SK-N-SH (cell line): ENCODE measurements at regions not wholly inside any gene's neighbourhood (a gene's known extent, or its start where the extent isn't known, plus 50 kb on each side); places are given as distances from the start of the nearest gene placed in this dataset.

Experiments
- CTCF ChIA-PET: fragments of 300-600, 350-600 bp; formaldehyde crosslinking; extraction: SDS; loops from one replicate; lab custom pipeline; 2021; lab: Yijun Ruan, JAX
- POLR2A ChIA-PET: fragments of 350-600 bp; sonication (Branson Sonifier 250); formaldehyde crosslinking; extraction: SDS; loops from one replicate; lab custom pipeline; 2020; ENCODE audit warnings: antibody characterized with exemption, inconsistent platforms; lab: Yijun Ruan, JAX
- DNase-seq: peaks from one replicate; pipeline ENCODE4 v3.0.0; 2012
- H2AFZ ChIP-seq: fragments of 200-600 bp; sonication (generic); 2 replicates; pipeline ENCODE4 v1.8.1; 2016; ENCODE audit warnings: antibody characterized with exemption, mild to moderate bottlenecking, low read depth
- H3F3A ChIP-seq: fragments of 200-600 bp; sonication (generic); replicated peaks from 2 replicates; pipeline ENCODE3; 2016; ENCODE audit warnings: antibody characterized with exemption, mild to moderate bottlenecking; ENCODE audit not compliant: insufficient read depth
- H3K27ac ChIP-seq, 2 experiments: fragments of 200-500 bp in 1 of 2; fragments of 200-600 bp in 1 of 2; sonication (Bioruptor generic) in 1 of 2; sonication (generic), shearing (Covaris generic) in 1 of 2; 2 replicates each; pipeline versions ENCODE4 v1.5.1 to v1.6.1; 2014 to 2016; ENCODE audit warnings: low read depth in 2 of 2, inconsistent platforms in 1 of 2, low read length in 1 of 2, mild to moderate bottlenecking in 1 of 2, mixed read lengths in 1 of 2
- H3K27me3 ChIP-seq: fragments of 200-600 bp; sonication (generic), shearing (Covaris generic); 2 replicates; pipeline ENCODE4 v1.6.1; 2016; ENCODE audit warnings: mixed run types; ENCODE audit not compliant: insufficient read depth
- H3K36me3 ChIP-seq, 2 experiments: fragments of 200-500 bp in 1 of 2; fragments of 200-600 bp in 1 of 2; sonication (Bioruptor generic) in 1 of 2; sonication (generic) in 1 of 2; replicated peaks in 1 of 2; 2 replicates each; pipeline versions ENCODE3 to v1.5.1; 2014 to 2016; ENCODE audit warnings: low read length in 1 of 2, mild to moderate bottlenecking in 1 of 2; ENCODE audit not compliant: insufficient read depth in 2 of 2, control insufficient read depth in 1 of 2
- H3K4me1 ChIP-seq, 2 experiments: fragments of 200-500 bp in 1 of 2; fragments of 200-600 bp in 1 of 2; sonication (Bioruptor generic) in 1 of 2; sonication (generic), shearing (Covaris generic) in 1 of 2; 2 replicates each; pipeline versions ENCODE4 v1.5.1 to v1.6.1; 2014 to 2016; ENCODE audit warnings: low read depth in 1 of 2, low read length in 1 of 2, mixed run types in 1 of 2; ENCODE audit not compliant: insufficient read depth in 2 of 2, control insufficient read depth in 1 of 2
- H3K4me2 ChIP-seq: fragments of 200-600 bp; sonication (generic), shearing (Covaris generic); 2 replicates; pipeline ENCODE4 v1.6.1; 2017; ENCODE audit warnings: mixed run types
- H3K4me3 ChIP-seq, 2 experiments: fragments of 200-500 bp in 1 of 2; fragments of 200-600 bp in 1 of 2; sonication (Bioruptor generic) in 1 of 2; sonication (generic), shearing (Covaris generic) in 1 of 2; 2 replicates each; pipeline versions ENCODE4 v1.5.1 to v1.8.1; 2014 to 2016; ENCODE audit warnings: low read depth in 2 of 2, inconsistent platforms in 1 of 2, low read length in 1 of 2, mild to moderate bottlenecking in 1 of 2, mixed read lengths in 1 of 2, moderate library complexity in 1 of 2
- H3K79me2 ChIP-seq: fragments of 200-600 bp; sonication (generic); 2 replicates; pipeline ENCODE4 v1.8.1; 2017; ENCODE audit warnings: mild to moderate bottlenecking; ENCODE audit not compliant: insufficient read depth
- H3K9ac ChIP-seq: fragments of 200-600 bp; sonication (generic); 2 replicates; pipeline ENCODE4 v1.6.1; 2017; ENCODE audit warnings: mixed run types
- H3K9me2 ChIP-seq: fragments of 200-600 bp; sonication (generic); 2 replicates; pipeline ENCODE4 v1.6.1; 2017; ENCODE audit warnings: mixed run types
- H3K9me3 ChIP-seq: fragments of 200-600 bp; sonication (generic); 2 replicates; pipeline ENCODE4 v1.6.1; 2017; ENCODE audit warnings: mixed run types, mild to moderate bottlenecking, moderate library complexity
- H4K20me1 ChIP-seq: fragments of 200-600 bp; sonication (generic); 2 replicates; pipeline ENCODE4 v1.6.1; 2017; ENCODE audit warnings: mild to moderate bottlenecking, mixed run types; ENCODE audit not compliant: insufficient read depth
- CHD2 ChIP-seq: fragments of 150-350 bp; IDR thresholded peaks from 2 replicates; pipeline ENCODE4 v1.6.1; 2018; ENCODE audit warnings: low read length; ENCODE audit not compliant: partially characterized antibody
- FOXJ3 ChIP-seq: sonication (generic); formaldehyde crosslinking; IDR thresholded peaks from 2 replicates; pipeline ENCODE4 v1.5.1; 2020; ENCODE audit warnings: mild to moderate bottlenecking, missing genetic modification reagents
- FOXM1 ChIP-seq: IDR thresholded peaks from 2 replicates; pipeline ENCODE4 v1.4.0; 2012; ENCODE audit warnings: low read depth, mild to moderate bottlenecking
- GABPA ChIP-seq: IDR thresholded peaks from 2 replicates; pipeline ENCODE4 v1.4.0; 2012; ENCODE audit warnings: low read depth, mild to moderate bottlenecking
- GATA2 ChIP-seq: sonication (generic); formaldehyde crosslinking; IDR thresholded peaks from 2 replicates; pipeline ENCODE4 v1.5.0; 2020; ENCODE audit warnings: mild to moderate bottlenecking, missing genetic modification reagents
- JUND ChIP-seq: IDR thresholded peaks from 2 replicates; pipeline ENCODE4 v1.4.0; 2012
- MEF2A ChIP-seq: IDR thresholded peaks from 2 replicates; pipeline ENCODE4 v1.4.0; 2012; ENCODE audit warnings: low read depth, borderline replicate concordance
- MXI1 ChIP-seq: IDR thresholded peaks from 2 replicates; pipeline ENCODE4 v1.6.1; 2012; ENCODE audit warnings: mild to moderate bottlenecking, low read depth, low read length, improper control_type of control experiment
- SIN3A ChIP-seq: IDR thresholded peaks from 2 replicates; pipeline ENCODE4 v1.6.1; 2012; ENCODE audit warnings: low read depth, mild to moderate bottlenecking, low read length, moderate library complexity, borderline replicate concordance
- SMC3 ChIP-seq: IDR thresholded peaks from 2 replicates; pipeline ENCODE4 v1.6.1; 2012; ENCODE audit warnings: low read depth, low read length, improper control_type of control experiment
- TAF1 ChIP-seq: IDR thresholded peaks from 2 replicates; pipeline ENCODE4 v1.6.1; 2012; ENCODE audit warnings: low read depth, mild to moderate bottlenecking, low read length, moderate library complexity, borderline replicate concordance
- WGBS: methylation state at CpG from one replicate; pipeline ENCODE4 v1.1.6; 2017; ENCODE audit warnings: low lambda C conversion rate; 5-methylcytosine and 5-hydroxymethylcytosine counted together
- TF ChIP-seq, protein P1 (sequence below): fragments of 150-350 bp; IDR thresholded peaks from 2 replicates; pipeline ENCODE4 v1.6.1; 2016; ENCODE audit warnings: mild to moderate bottlenecking, low read depth, low read length
- TF ChIP-seq, protein P2 (sequence below): IDR thresholded peaks from 2 replicates; pipeline ENCODE4 v1.4.0; 2012; ENCODE audit warnings: low read depth, borderline replicate concordance
- TF ChIP-seq, protein P3 (sequence below): IDR thresholded peaks from 2 replicates; pipeline ENCODE4 v1.4.0; 2012; ENCODE audit warnings: low read depth, borderline replicate concordance
- TF ChIP-seq, protein P4 (sequence below): IDR thresholded peaks from 2 replicates; pipeline ENCODE4; 2012
- TF ChIP-seq, protein P5 (sequence below): fragments of 200-600 bp; sonication (generic); IDR thresholded peaks from 2 replicates; pipeline ENCODE4 v1.6.1; 2017; ENCODE audit warnings: antibody characterized with exemption, mild to moderate bottlenecking, moderate library complexity

DNA sequence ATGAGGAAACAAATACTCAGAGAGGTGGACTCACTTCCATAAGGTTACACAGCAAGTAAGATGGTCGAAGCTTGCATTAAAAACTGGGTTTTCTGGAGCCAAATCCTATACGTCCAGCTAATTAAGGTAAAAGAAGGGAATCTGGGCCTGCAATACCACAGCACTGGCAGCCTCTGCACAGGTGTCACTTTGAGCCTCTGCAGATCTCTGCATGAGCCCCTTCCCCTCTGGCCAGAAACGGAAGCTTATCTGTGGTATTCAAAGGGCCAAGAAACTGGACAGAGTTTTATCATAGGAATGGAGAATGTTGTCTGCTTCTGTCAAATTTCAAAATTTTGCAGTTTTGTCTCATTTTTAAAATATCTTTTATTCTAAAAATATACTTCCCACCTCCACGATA, 76.1 kb downstream of the OSR1 start:
- Histone ChIP-seq H3F3A (no peaks in the 10 kb centered on the region), H3K4me3 (no peak overlapping the region), H3K27ac (no peak overlapping the region), H3K27me3 (no peaks in the 10 kb centered on the region), H3K9me2 (no peaks in the 10 kb centered on the region), H3K4me1 (no peaks in the 10 kb centered on the region), H4K20me1 (no peaks in the 10 kb centered on the region), H3K4me2 (no peak overlapping the region), H3K79me2 (no peaks in the 10 kb centered on the region), H2AFZ (no peak overlapping the region), H3K9me3 (no peaks in the 10 kb centered on the region), H3K36me3 (no peaks in the 10 kb centered on the region), H3K9ac (no peak overlapping the region)
- CTCF ChIA-PET: interaction anchor here (0.8 kb wide), 2 partner anchors 28 to 761 kb away, joined by 3 read pairs; no protein-coding TSS in a partner anchor
- TF ChIP-seq GABPA (no peak), SMC3 (no peak), FOXJ3 (CRISPR knock-in tag) (no peak), GATA2 (CRISPR knock-in tag) (no peak), FOXM1 (no peak)
- TF ChIP-seq, protein P1, sequence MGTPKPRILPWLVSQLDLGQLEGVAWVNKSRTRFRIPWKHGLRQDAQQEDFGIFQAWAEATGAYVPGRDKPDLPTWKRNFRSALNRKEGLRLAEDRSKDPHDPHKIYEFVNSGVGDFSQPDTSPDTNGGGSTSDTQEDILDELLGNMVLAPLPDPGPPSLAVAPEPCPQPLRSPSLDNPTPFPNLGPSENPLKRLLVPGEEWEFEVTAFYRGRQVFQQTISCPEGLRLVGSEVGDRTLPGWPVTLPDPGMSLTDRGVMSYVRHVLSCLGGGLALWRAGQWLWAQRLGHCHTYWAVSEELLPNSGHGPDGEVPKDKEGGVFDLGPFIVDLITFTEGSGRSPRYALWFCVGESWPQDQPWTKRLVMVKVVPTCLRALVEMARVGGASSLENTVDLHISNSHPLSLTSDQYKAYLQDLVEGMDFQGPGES: no peak
- POLR2A ChIA-PET: no interaction called here
- WGBS: 63% methylated on average over 4 of the region's 4 CpGs
- DNase-seq: no peak

DNA sequence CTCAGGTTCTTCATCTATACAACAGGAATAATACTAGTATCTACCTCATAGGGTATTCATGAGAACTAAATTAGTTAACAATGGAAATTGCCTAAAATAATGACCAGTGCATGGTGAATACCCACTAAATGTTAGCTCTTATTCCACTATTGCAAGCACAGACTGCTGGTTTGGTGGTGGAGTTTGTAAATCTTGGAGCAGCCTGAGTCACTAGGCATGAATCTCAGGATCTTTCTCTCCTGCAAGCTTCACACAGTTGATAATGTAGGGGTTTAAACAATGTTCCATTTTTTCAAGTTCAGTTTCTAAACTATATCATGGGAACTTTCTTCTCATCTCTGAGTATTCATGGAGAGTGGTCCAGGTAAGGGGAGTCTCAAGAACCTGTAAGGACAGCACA, 84.0 kb downstream of the OSR1 start:
- Histone ChIP-seq H4K20me1 (no peaks in the 10 kb centered on the region), H3K79me2 (no peaks in the 10 kb centered on the region), H3K27me3 (no peaks in the 10 kb centered on the region), H3F3A (no peaks in the 10 kb centered on the region), H3K9me2 (no peaks in the 10 kb centered on the region), H3K9ac (no peak overlapping the region), H3K4me1 (no peaks in the 10 kb centered on the region), H2AFZ (no peak overlapping the region), H3K27ac (no peak overlapping the region), H3K9me3 (no peaks in the 10 kb centered on the region), H3K36me3 (no peaks in the 10 kb centered on the region), H3K4me3 (no peak overlapping the region), H3K4me2 (no peak overlapping the region)
- ChIA-PET CTCF (interaction anchor here (1.5 kb wide), 1 partner anchor 754 kb away, joined by 3 read pairs; no protein-coding TSS in a partner anchor), POLR2A (no interaction called here)
- DNase-seq: no peak
- TF ChIP-seq SIN3A (no peak), MXI1 (no peak), JUND (no peak), CHD2 (no peak), GABPA (no peak), FOXM1 (no peak), TAF1 (no peak), SMC3 (no peak), MEF2A (no peak)
- TF ChIP-seq, protein P1: no peak
- TF ChIP-seq, protein P2, sequence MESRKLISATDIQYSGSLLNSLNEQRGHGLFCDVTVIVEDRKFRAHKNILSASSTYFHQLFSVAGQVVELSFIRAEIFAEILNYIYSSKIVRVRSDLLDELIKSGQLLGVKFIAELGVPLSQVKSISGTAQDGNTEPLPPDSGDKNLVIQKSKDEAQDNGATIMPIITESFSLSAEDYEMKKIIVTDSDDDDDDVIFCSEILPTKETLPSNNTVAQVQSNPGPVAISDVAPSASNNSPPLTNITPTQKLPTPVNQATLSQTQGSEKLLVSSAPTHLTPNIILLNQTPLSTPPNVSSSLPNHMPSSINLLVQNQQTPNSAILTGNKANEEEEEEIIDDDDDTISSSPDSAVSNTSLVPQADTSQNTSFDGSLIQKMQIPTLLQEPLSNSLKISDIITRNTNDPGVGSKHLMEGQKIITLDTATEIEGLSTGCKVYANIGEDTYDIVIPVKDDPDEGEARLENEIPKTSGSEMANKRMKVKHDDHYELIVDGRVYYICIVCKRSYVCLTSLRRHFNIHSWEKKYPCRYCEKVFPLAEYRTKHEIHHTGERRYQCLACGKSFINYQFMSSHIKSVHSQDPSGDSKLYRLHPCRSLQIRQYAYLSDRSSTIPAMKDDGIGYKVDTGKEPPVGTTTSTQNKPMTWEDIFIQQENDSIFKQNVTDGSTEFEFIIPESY: no peak
- TF ChIP-seq, protein P3, sequence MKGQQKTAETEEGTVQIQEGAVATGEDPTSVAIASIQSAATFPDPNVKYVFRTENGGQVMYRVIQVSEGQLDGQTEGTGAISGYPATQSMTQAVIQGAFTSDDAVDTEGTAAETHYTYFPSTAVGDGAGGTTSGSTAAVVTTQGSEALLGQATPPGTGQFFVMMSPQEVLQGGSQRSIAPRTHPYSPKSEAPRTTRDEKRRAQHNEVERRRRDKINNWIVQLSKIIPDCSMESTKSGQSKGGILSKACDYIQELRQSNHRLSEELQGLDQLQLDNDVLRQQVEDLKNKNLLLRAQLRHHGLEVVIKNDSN: no peak
- TF ChIP-seq, protein P4, sequence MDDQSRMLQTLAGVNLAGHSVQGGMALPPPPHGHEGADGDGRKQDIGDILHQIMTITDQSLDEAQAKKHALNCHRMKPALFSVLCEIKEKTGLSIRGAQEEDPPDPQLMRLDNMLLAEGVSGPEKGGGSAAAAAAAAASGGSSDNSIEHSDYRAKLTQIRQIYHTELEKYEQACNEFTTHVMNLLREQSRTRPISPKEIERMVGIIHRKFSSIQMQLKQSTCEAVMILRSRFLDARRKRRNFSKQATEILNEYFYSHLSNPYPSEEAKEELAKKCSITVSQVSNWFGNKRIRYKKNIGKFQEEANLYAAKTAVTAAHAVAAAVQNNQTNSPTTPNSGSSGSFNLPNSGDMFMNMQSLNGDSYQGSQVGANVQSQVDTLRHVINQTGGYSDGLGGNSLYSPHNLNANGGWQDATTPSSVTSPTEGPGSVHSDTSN: no peak
- TF ChIP-seq, protein P5, sequence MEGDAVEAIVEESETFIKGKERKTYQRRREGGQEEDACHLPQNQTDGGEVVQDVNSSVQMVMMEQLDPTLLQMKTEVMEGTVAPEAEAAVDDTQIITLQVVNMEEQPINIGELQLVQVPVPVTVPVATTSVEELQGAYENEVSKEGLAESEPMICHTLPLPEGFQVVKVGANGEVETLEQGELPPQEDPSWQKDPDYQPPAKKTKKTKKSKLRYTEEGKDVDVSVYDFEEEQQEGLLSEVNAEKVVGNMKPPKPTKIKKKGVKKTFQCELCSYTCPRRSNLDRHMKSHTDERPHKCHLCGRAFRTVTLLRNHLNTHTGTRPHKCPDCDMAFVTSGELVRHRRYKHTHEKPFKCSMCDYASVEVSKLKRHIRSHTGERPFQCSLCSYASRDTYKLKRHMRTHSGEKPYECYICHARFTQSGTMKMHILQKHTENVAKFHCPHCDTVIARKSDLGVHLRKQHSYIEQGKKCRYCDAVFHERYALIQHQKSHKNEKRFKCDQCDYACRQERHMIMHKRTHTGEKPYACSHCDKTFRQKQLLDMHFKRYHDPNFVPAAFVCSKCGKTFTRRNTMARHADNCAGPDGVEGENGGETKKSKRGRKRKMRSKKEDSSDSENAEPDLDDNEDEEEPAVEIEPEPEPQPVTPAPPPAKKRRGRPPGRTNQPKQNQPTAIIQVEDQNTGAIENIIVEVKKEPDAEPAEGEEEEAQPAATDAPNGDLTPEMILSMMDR: no peak
